Lung (tissue), 11 donors: ENCODE measurements at regions not wholly inside any gene's neighbourhood (a gene's known extent, or its start where the extent isn't known, plus 50 kb on each side); places are given as distances from the start of the nearest gene placed in this dataset.

ENCODE experiments used
- ATAC-seq: fragments of 200-7000 bp; cut with Tn5 transposase; one replicate; pipeline ENCODE4 v1.9.1; 2020; ENCODE audit warnings: moderate number of reproducible peaks; ENCODE audit not compliant: insufficient read depth, low FRiP score
- DNase-seq, 3 donors: peaks; one replicate each; pipeline ENCODE4 v3.0.0-alpha.2; 2013 to 2017
- H3K27ac ChIP-seq, 2 donors: one replicate each; pipeline ENCODE4 v1.5.1; 2013; ENCODE audit warnings: mild to moderate bottlenecking in 2 of 2, moderate library complexity in 2 of 2, control low read depth in 1 of 2, inconsistent platforms in 1 of 2, low read depth in 1 of 2, low read length in 1 of 2
- H3K27me3 ChIP-seq, 3 donors: one replicate each; pipeline ENCODE4 v1.5.1; 2013; ENCODE audit warnings: low read length in 2 of 3; ENCODE audit not compliant: control insufficient read depth in 3 of 3, insufficient read depth in 3 of 3
- H3K36me3 ChIP-seq, 4 donors: one replicate each; pipeline ENCODE4 v1.5.1; 2013; ENCODE audit warnings: low read length in 4 of 4, mild to moderate bottlenecking in 1 of 4, moderate library complexity in 1 of 4; ENCODE audit not compliant: control insufficient read depth in 4 of 4, insufficient read depth in 4 of 4
- H3K4me1 ChIP-seq, 5 donors: one replicate each; pipeline ENCODE4 v1.5.1; 2013; ENCODE audit warnings: low read length in 5 of 5, mild to moderate bottlenecking in 2 of 5, moderate library complexity in 1 of 5; ENCODE audit not compliant: control insufficient read depth in 5 of 5, insufficient read depth in 5 of 5
- H3K4me3 ChIP-seq: one replicate; pipeline ENCODE4 v1.5.1; 2013; ENCODE audit warnings: mild to moderate bottlenecking, control low read depth, moderate library complexity
- H3K9ac ChIP-seq, 2 donors: one replicate each; pipeline ENCODE4 v1.5.1; 2013; ENCODE audit warnings: low read length in 2 of 2, control low read depth in 1 of 2; ENCODE audit not compliant: insufficient read depth in 1 of 2
- H3K9me3 ChIP-seq, 4 donors: one replicate each; pipeline ENCODE4 v1.5.1; 2013; ENCODE audit warnings: low read length in 3 of 4, mild to moderate bottlenecking in 1 of 4, moderate library complexity in 1 of 4; ENCODE audit not compliant: control insufficient read depth in 4 of 4, insufficient read depth in 3 of 4
- CTCF ChIP-seq: IDR thresholded peaks from 2 replicates; pipeline ENCODE4 v1.5.1; 2012; ENCODE audit warnings: mild to moderate bottlenecking; ENCODE audit errors: control extremely low read depth, extremely low read depth
- WGBS, 2 donors: extraction: QIAGEN DNeasy Blood & Tissue Kit; methylation state at CpG; one replicate each; pipeline ENCODE4 v1.1.7; 2013; 5-methylcytosine and 5-hydroxymethylcytosine counted together
- donor health status: control.
- donor health status: control.
- donor health status: Bipolar disorder and iron deficiency.
- donor health status: healthy.
- donor health status: DM: yes; HTN: yes; CAD: no.

GRCh38 chr2:117401582-117401981 lies 412.9 kb upstream of the DDX18 start:
- DNase-seq: no peak
- no peak for TF ChIP-seq CTCF
- no peak overlapping the region for H3K9ac ChIP-seq
- no peak for ATAC-seq
- no peaks in the 10 kb centered on the region for H3K9me3 ChIP-seq
- H3K4me1 ChIP-seq: no peaks in the 10 kb centered on the region
- WGBS, 2 donors: 44 to 58% methylated on average over 1 of the region's 1 CpG
- H3K4me3 ChIP-seq: no peak overlapping the region
- H3K27ac ChIP-seq: no peak overlapping the region
- no peaks in the 10 kb centered on the region for H3K36me3 ChIP-seq
- H3K27me3 ChIP-seq: no peaks in the 10 kb centered on the region

DNA sequence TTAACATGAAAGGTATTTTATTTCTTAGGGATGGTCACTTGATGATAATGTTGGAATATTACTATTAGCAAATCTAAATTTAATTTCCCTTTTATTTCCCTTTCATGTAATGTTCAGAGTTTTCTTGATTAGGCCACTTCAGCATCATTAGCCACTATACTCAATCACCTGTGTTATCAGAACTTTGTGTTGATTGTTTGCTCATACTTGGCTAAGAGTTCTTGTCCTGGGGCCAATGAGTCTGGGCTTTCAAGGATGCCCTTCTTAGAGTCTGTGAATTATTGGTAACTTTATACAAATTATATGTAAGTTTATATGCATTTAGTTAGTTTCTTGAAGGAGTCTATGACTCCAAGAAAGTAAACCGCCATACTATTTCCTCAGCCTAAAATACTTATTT lies 408.0 kb upstream of the DDX18 start:
- Histone ChIP-seq H3K9me3 (no peaks in the 10 kb centered on the region), H3K9ac (no peak overlapping the region), H3K4me3 (no peak overlapping the region), H3K4me1 (no peaks in the 10 kb centered on the region), H3K27me3 (no peaks in the 10 kb centered on the region), H3K36me3 (no peaks in the 10 kb centered on the region), H3K27ac (no peak overlapping the region)
- ATAC-seq (no peak), DNase-seq (no peak)
- no peak for TF ChIP-seq CTCF
- WGBS, 2 donors: 80 to 89% methylated on average over 1 of the region's 1 CpG

- H3K4me1 ChIP-seq: no peaks in the 10 kb centered on the region
- DNase-seq (no peak), ATAC-seq (no peak)
- TF ChIP-seq CTCF: no peak
- WGBS, 2 donors: 77 to 89% methylated on average over 4 of the region's 4 CpGs
- H3K9me3 ChIP-seq: no peaks in the 10 kb centered on the region
- H3K36me3 ChIP-seq: no peaks in the 10 kb centered on the region
- no peak overlapping the region for H3K9ac ChIP-seq
- H3K27ac ChIP-seq: no peak overlapping the region
- no peaks in the 10 kb centered on the region for H3K27me3 ChIP-seq
- no peak overlapping the region for H3K4me3 ChIP-seq
Measured at GRCh38 chr2:117407746-117408145, 406.7 kb upstream of the DDX18 start.

DNA sequence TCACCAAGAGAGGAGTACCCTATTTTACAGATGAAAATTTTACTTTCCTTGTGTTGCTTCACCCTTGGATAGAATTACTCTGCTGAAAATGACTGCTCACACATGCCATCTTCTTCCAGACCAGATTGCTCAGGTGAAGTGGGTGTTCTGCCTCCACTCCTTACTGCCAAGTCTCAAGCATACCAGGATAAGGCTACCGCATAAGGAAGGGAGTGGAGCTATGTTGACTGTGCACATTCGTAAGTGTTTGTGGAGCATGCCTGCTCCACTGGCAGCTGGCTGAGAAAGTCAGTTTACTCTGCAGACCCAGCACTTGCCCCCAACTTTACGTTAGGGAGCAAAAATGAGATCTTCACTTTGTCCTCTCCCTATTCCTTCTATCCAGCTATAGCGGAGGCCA lies 405.0 kb upstream of the DDX18 start:
- peak; percentile 59 for ATAC-seq

More for the DNA sequence above, 405.0 kb upstream of the DDX18 start:
- Histone ChIP-seq H3K27me3 (no peaks in the 10 kb centered on the region), H3K4me3 (no peak overlapping the region), H3K9me3 (no peaks in the 10 kb centered on the region), H3K36me3 (no peaks in the 10 kb centered on the region), H3K9ac (no peak overlapping the region), H3K27ac (no peak overlapping the region), H3K4me1 (no peaks in the 10 kb centered on the region)
- 68 to 93% methylated on average over 4 of the region's 4 CpGs for WGBS, 2 donors
- TF ChIP-seq CTCF: no peak
- peak in 1 of 3 donors; percentile 15 for DNase-seq
